ENCODE measurements at regions not wholly inside any gene's neighbourhood (a gene's known extent, or its start where the extent isn't known, plus 50 kb on each side); places are given as distances from the start of the nearest gene placed in this dataset.

GRCh38 chr12:97048421-97049035 is 141.5 kb downstream of the NEDD1 start:
- TF ChIP-seq CTCF (optimal IDR thresholded peaks at IDR 0.05 in 1 of 3, IDR thresholded peaks at IDR 0.05 in 1 of 3, conservative IDR thresholded peaks at IDR 0.05 in 1 of 3; ENCODE audit: extremely low read depth in 1 of 3, insufficient read depth in 2 of 3, low read length in 3 of 3) (no peak), EZH2 (IDR thresholded peaks at IDR 0.05; ENCODE audit: low read length) (no peak)
